Calu3 (cell line): ENCODE measurements at regions not wholly inside any gene's neighbourhood (a gene's known extent, or its start where the extent isn't known, plus 50 kb on each side); places are given as distances from the start of the nearest gene placed in this dataset.
"Not testable (repeated sequence)": the region's sequence is repeated elsewhere in the genome, so short reads cannot be mapped to it uniquely, and the experiment has no call there.

ENCODE experiments used
- BruUV-seq: library from RNA; stranded (reverse); fragments of 400-500 nt; replicated peaks from 2 replicates; lab custom pipeline; 2021; lab: Mats Ljungman, UMichigan
- CTCF ChIA-PET: fragments of 300-600 bp; sonication (Branson Sonifier 250); formaldehyde crosslinking; loops from one replicate; lab custom pipeline; 2022; ENCODE audit warnings: antibody characterized with exemption; lab: Charles Lee
- DNase-seq: peaks from one replicate; pipeline ENCODE4 v3.0.0; 2022
- H3K27ac Mint-ChIP-seq: one replicate; pipeline ENCODE4 v1.8.0; 2022; ENCODE audit warnings: mixed read lengths; ENCODE audit not compliant: unreplicated experiment
- H3K27me3 Mint-ChIP-seq: one replicate; pipeline ENCODE4 v1.8.0; 2022; ENCODE audit warnings: mixed read lengths; ENCODE audit not compliant: unreplicated experiment
- H3K36me3 Mint-ChIP-seq: one replicate; pipeline ENCODE4 v1.8.0; 2022; ENCODE audit warnings: mild to moderate bottlenecking, moderate library complexity, mixed read lengths; ENCODE audit not compliant: insufficient read depth, unreplicated experiment
- H3K4me1 Mint-ChIP-seq: one replicate; pipeline ENCODE4 v1.8.0; 2022; ENCODE audit warnings: mild to moderate bottlenecking, low read depth, mixed read lengths; ENCODE audit not compliant: unreplicated experiment
- H3K4me3 Mint-ChIP-seq: one replicate; pipeline ENCODE4 v1.8.0; 2022; ENCODE audit warnings: mild to moderate bottlenecking, low read depth, moderate library complexity, mixed read lengths; ENCODE audit not compliant: unreplicated experiment
- H3K9me3 Mint-ChIP-seq: one replicate; pipeline ENCODE4 v1.8.0; 2022; ENCODE audit warnings: low read depth, mixed read lengths; ENCODE audit not compliant: unreplicated experiment
- intact Hi-C: fragments of 100-400 bp; cut with micrococcal nuclease; formaldehyde crosslinking; loops from one replicate; pipeline ENCODE4 v1.10.0; 2022; ENCODE audit not compliant: unreplicated experiment
- TF ChIP-seq, protein P1 (sequence below): fragments of 200-600 bp; IDR thresholded peaks from one replicate; pipeline ENCODE4 v1.8.0; 2022; ENCODE audit warnings: antibody characterized with exemption; ENCODE audit not compliant: unreplicated experiment

DNA sequence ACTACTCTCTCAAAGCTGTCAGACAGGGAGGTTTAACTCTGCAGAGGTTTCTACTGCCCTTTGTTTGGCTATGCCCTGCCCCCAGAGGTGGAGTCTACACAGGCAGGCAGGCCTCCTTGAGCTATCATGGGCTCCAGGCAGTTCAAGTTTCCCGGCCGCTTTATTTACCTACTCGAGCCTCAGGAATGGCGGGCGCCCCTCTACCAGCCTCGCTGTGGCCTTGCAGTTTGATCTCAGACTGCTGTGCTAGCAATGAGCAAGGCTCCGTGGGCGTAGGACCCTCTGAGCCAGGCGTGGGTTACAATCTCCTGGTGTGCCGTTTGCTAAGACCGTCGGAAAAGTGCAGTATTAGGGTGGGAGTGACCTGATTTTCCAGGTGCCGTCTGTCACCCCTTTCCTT lies 124.3 kb downstream of the PTCHD1 start:
- H3K36me3 Mint-ChIP-seq, H3K4me1 Mint-ChIP-seq, DNase-seq, CTCF ChIA-PET, BruUV-seq, H3K4me3 Mint-ChIP-seq, intact Hi-C loops, H3K27ac Mint-ChIP-seq: not testable (repeated sequence)
- Mint-ChIP-seq H3K9me3 (peaks cover 13% of the 10 kb centered on the region), H3K27me3 (peaks cover 20% of the 10 kb centered on the region)

DNA sequence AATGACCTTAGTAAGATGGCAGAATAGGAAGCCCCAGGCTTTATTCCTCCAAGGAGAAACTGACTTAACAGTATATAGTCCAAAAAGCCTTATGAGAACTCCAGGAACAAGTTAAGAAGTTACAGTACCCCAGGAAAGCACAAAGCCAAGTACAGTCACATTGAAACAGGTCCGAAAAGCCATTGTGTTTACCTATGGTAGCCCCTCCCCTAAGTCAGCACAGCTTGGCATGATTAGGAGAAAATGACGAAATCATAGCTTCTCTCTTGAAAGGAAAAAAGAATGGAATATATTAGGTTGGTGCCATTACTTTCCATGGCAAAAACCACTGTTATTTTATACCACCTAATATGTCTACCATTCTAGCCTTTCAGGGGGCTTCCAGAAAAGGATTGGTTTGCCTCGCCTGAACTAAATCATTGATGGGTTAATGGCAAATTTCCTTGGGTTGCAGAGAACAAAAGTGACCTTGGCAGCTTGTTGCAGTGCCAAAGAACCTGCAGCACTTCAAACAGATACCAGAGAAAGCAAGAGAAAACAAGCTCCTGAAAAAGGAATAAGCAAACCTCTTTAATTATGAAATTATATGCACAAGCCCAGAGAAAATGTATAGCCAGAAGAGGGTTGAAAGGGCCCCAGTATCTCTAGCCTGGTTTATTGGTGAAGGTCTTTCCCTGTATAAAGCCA lies 130.6 kb downstream of the PTCHD1 start:
- TF ChIP-seq, protein P1, sequence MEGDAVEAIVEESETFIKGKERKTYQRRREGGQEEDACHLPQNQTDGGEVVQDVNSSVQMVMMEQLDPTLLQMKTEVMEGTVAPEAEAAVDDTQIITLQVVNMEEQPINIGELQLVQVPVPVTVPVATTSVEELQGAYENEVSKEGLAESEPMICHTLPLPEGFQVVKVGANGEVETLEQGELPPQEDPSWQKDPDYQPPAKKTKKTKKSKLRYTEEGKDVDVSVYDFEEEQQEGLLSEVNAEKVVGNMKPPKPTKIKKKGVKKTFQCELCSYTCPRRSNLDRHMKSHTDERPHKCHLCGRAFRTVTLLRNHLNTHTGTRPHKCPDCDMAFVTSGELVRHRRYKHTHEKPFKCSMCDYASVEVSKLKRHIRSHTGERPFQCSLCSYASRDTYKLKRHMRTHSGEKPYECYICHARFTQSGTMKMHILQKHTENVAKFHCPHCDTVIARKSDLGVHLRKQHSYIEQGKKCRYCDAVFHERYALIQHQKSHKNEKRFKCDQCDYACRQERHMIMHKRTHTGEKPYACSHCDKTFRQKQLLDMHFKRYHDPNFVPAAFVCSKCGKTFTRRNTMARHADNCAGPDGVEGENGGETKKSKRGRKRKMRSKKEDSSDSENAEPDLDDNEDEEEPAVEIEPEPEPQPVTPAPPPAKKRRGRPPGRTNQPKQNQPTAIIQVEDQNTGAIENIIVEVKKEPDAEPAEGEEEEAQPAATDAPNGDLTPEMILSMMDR = no peak
- H3K36me3 Mint-ChIP-seq = no peaks in the 10 kb centered on the region
- CTCF ChIA-PET = no interaction called here
- peaks cover 11% of the 10 kb centered on the region for H3K9me3 Mint-ChIP-seq
- DNase-seq = no peak
- H3K27ac Mint-ChIP-seq = no peak overlapping the region
- H3K4me1 Mint-ChIP-seq = no peaks in the 10 kb centered on the region
- intact Hi-C loops = no loop called here
- H3K27me3 Mint-ChIP-seq = peaks cover 20% of the 10 kb centered on the region
- no TSS peak for BruUV-seq
- H3K4me3 Mint-ChIP-seq = no peak overlapping the region

- intact Hi-C loops = no loop called here
- CTCF ChIA-PET = no interaction called here
- H3K27ac Mint-ChIP-seq = no peak overlapping the region
- TF ChIP-seq, protein P1 = no peak
- no peak for DNase-seq
- no peaks in the 10 kb centered on the region for H3K36me3 Mint-ChIP-seq
- no TSS peak for BruUV-seq
- no peaks in the 10 kb centered on the region for H3K4me1 Mint-ChIP-seq
- no peak overlapping the region for H3K4me3 Mint-ChIP-seq
- peaks cover 24% of the 10 kb centered on the region for H3K27me3 Mint-ChIP-seq
- H3K9me3 Mint-ChIP-seq = peaks cover 7% of the 10 kb centered on the region
Measured at GRCh38 chrX:23465985-23466384, 131.3 kb downstream of the PTCHD1 start.

- H3K9me3 Mint-ChIP-seq = peaks cover 6% of the 10 kb centered on the region
- H3K4me1 Mint-ChIP-seq = no peaks in the 10 kb centered on the region
- no peak for DNase-seq
- H3K27me3 Mint-ChIP-seq = peaks cover 12% of the 10 kb centered on the region
- CTCF ChIA-PET = no interaction called here
- H3K27ac Mint-ChIP-seq = no peak overlapping the region
- no peak overlapping the region for H3K4me3 Mint-ChIP-seq
- H3K36me3 Mint-ChIP-seq = no peaks in the 10 kb centered on the region
- TF ChIP-seq, protein P1 = no peak
- BruUV-seq = no TSS peak
- intact Hi-C loops = no loop called here
Measured at GRCh38 chrX:23478056-23478455, 143.4 kb downstream of the PTCHD1 start.

- intact Hi-C loops = no loop called here
- TF ChIP-seq, protein P1 = no peak
- Mint-ChIP-seq H3K27ac (no peak overlapping the region), H3K4me1 (no peaks in the 10 kb centered on the region), H3K9me3 (peaks cover 6% of the 10 kb centered on the region), H3K4me3 (no peak overlapping the region), H3K27me3 (peaks cover 12% of the 10 kb centered on the region), H3K36me3 (no peaks in the 10 kb centered on the region)
- BruUV-seq = no TSS peak
- DNase-seq = no peak
- CTCF ChIA-PET = no interaction called here
Measured at GRCh38 chrX:23478561-23478960, 143.9 kb downstream of the PTCHD1 start.
